ENCODE measurements at regions not wholly inside any gene's neighbourhood (a gene's known extent, or its start where the extent isn't known, plus 50 kb on each side); places are given as distances from the start of the nearest gene placed in this dataset.

DNA sequence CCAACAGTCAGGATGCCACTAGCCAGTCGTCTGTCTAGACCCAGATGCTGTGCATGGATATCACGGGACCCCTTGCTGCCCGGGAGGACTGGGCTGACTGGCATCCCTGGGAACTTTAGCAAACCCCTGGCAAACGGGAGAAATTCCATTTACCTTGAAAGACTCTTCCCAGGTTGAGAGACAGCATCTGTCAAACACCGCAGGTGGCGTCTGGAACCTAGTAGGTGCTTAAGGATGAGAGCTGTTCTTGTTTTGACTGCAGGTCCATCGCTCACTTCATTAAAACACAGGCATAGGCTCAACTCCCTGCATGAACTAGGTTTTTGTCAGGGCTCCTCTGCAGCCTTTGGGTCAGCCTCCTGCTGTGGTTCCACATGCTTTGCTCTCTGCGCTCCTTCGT, 546.3 kb downstream of the BCL11B start:
- no peak overlapping the region for H3K27ac ChIP-seq (ENCODE audit: low read length)
- no peak overlapping the region for H3K4me3 ChIP-seq (ENCODE audit: low read length)
- H3F3A ChIP-seq (ENCODE audit: insufficient read depth, low read length, poor library complexity, severe bottlenecking): no peaks in the 10 kb centered on the region
- H3K9me3 ChIP-seq (ENCODE audit: low read length): no peaks in the 10 kb centered on the region
- TF ChIP-seq POLR2AphosphoS5 (IDR thresholded peaks at IDR 0.05) (no peak), TAF1 (IDR thresholded peaks at IDR 0.05; ENCODE audit: low read depth) (no peak), RAD21 (conservative IDR thresholded peaks at IDR 0.05) (no peak), EZH2 (IDR thresholded peaks at IDR 0.05; ENCODE audit: borderline replicate concordance, insufficient read depth, low read length, poor library complexity, severe bottlenecking) (no peak), MXI1 (conservative IDR thresholded peaks at IDR 0.05; ENCODE audit: poor library complexity, severe bottlenecking) (no peak), SMC3 (conservative IDR thresholded peaks at IDR 0.05; ENCODE audit: poor library complexity) (no peak)
- TF ChIP-seq, protein P1, sequence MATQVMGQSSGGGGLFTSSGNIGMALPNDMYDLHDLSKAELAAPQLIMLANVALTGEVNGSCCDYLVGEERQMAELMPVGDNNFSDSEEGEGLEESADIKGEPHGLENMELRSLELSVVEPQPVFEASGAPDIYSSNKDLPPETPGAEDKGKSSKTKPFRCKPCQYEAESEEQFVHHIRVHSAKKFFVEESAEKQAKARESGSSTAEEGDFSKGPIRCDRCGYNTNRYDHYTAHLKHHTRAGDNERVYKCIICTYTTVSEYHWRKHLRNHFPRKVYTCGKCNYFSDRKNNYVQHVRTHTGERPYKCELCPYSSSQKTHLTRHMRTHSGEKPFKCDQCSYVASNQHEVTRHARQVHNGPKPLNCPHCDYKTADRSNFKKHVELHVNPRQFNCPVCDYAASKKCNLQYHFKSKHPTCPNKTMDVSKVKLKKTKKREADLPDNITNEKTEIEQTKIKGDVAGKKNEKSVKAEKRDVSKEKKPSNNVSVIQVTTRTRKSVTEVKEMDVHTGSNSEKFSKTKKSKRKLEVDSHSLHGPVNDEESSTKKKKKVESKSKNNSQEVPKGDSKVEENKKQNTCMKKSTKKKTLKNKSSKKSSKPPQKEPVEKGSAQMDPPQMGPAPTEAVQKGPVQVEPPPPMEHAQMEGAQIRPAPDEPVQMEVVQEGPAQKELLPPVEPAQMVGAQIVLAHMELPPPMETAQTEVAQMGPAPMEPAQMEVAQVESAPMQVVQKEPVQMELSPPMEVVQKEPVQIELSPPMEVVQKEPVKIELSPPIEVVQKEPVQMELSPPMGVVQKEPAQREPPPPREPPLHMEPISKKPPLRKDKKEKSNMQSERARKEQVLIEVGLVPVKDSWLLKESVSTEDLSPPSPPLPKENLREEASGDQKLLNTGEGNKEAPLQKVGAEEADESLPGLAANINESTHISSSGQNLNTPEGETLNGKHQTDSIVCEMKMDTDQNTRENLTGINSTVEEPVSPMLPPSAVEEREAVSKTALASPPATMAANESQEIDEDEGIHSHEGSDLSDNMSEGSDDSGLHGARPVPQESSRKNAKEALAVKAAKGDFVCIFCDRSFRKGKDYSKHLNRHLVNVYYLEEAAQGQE (IDR thresholded peaks at IDR 0.05; ENCODE audit: borderline replicate concordance): no peak
- no peaks in the 10 kb centered on the region for H3K79me2 ChIP-seq (replicated peaks; ENCODE audit: insufficient read depth, low read length)
- no peak overlapping the region for H3K4me2 ChIP-seq (ENCODE audit: low read length)
- no peak overlapping the region for H2AFZ ChIP-seq (ENCODE audit: low read depth, low read length)
- no peak overlapping the region for H3K9ac ChIP-seq (ENCODE audit: low read length)
- H3K36me3 ChIP-seq (ENCODE audit: insufficient read depth, low read length): no peaks in the 10 kb centered on the region
- no peaks in the 10 kb centered on the region for H4K20me1 ChIP-seq (ENCODE audit: insufficient read depth)
- no peaks in the 10 kb centered on the region for H3K9me2 ChIP-seq (ENCODE audit: insufficient read depth, low read length)
- no peaks in the 10 kb centered on the region for H3K27me3 ChIP-seq (ENCODE audit: insufficient read depth, low read depth, low read length)

DNA sequence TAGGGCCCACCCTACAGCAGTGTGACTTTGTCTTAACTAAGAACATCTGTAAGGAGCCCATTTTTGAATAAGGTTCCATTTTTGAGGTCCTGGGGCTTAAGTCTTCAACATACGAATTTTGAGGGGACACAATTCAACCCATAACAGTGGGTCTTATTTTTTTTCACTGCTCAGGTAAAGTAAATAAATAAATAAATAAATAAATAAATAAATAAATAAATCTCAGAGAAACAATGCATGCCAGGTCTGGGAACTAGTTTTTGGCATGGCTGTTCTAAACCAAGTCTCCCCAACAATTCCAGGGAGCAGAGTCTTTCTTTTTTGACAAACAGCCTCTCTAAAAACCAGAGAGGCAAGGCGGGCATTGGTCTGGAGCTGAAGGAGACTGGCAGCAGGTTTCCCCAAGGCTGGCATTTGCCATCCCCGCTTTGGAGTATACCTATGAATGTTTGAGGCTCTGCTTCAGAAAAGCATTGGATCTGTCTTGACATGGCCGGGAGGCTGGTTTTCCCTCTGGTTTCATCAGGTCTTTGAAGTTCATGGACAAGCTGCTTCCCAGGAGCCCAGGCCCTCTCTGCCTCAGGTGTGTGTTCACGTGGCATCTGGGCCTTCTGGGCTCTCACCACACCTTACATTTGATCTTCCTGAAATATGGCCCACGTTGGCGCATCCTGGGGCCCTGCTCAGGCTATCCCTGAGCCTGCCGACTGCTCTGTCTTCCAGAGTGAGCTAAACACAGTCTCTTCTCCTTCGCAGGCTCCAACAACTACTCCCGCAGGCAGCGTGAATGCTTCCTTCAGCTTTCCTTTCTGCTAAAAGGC, 545.2 kb downstream of the BCL11B start:
- no peaks in the 10 kb centered on the region for H3K27me3 ChIP-seq (ENCODE audit: insufficient read depth, low read depth, low read length)

DNA sequence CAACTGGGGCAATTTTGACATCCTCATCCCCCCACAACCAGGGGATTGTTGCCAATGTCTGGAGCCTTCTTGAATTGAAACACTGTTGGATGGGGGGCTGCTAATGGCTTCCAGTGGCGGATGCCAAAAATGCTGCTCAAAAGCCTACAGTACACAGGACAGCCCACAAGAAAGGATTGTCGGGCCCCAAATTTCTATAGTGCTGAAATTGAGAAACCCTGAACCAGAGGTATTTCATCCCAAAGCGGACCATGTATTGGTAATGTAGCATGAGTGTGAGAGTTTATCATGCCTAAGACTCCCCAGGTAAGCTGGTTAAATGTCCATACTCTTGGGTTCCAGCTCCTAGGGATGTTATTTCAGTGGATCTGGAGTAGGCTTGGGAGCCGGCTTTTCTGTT, 544.0 kb downstream of the BCL11B start:
- no peaks in the 10 kb centered on the region for H3K36me3 ChIP-seq (ENCODE audit: insufficient read depth, low read length)
- H4K20me1 ChIP-seq (ENCODE audit: insufficient read depth): no peaks in the 10 kb centered on the region
- no peak overlapping the region for H3K9ac ChIP-seq (ENCODE audit: low read length)
- no peaks in the 10 kb centered on the region for H3F3A ChIP-seq (ENCODE audit: insufficient read depth, low read length, poor library complexity, severe bottlenecking)
- no peaks in the 10 kb centered on the region for H3K9me3 ChIP-seq (ENCODE audit: low read length)
- H3K4me3 ChIP-seq (ENCODE audit: low read length): no peak overlapping the region
- no peaks in the 10 kb centered on the region for H3K79me2 ChIP-seq (replicated peaks; ENCODE audit: insufficient read depth, low read length)
- H3K9me2 ChIP-seq (ENCODE audit: insufficient read depth, low read length): no peaks in the 10 kb centered on the region
- H3K4me2 ChIP-seq (ENCODE audit: low read length): no peak overlapping the region
- no peaks in the 10 kb centered on the region for H3K27me3 ChIP-seq (ENCODE audit: insufficient read depth, low read depth, low read length)
- TF ChIP-seq EP300 (conservative IDR thresholded peaks at IDR 0.05; ENCODE audit: poor library complexity, severe bottlenecking) (no peak), EZH2 (IDR thresholded peaks at IDR 0.05; ENCODE audit: borderline replicate concordance, insufficient read depth, low read length, poor library complexity, severe bottlenecking) (no peak), POLR2AphosphoS5 (IDR thresholded peaks at IDR 0.05) (no peak), MXI1 (conservative IDR thresholded peaks at IDR 0.05; ENCODE audit: poor library complexity, severe bottlenecking) (no peak), TAF1 (IDR thresholded peaks at IDR 0.05; ENCODE audit: low read depth) (no peak), SMC3 (conservative IDR thresholded peaks at IDR 0.05; ENCODE audit: poor library complexity) (no peak), RAD21 (conservative IDR thresholded peaks at IDR 0.05) (no peak)
- TF ChIP-seq, protein P1 (IDR thresholded peaks at IDR 0.05; ENCODE audit: borderline replicate concordance): no peak
- TF ChIP-seq, protein P2, sequence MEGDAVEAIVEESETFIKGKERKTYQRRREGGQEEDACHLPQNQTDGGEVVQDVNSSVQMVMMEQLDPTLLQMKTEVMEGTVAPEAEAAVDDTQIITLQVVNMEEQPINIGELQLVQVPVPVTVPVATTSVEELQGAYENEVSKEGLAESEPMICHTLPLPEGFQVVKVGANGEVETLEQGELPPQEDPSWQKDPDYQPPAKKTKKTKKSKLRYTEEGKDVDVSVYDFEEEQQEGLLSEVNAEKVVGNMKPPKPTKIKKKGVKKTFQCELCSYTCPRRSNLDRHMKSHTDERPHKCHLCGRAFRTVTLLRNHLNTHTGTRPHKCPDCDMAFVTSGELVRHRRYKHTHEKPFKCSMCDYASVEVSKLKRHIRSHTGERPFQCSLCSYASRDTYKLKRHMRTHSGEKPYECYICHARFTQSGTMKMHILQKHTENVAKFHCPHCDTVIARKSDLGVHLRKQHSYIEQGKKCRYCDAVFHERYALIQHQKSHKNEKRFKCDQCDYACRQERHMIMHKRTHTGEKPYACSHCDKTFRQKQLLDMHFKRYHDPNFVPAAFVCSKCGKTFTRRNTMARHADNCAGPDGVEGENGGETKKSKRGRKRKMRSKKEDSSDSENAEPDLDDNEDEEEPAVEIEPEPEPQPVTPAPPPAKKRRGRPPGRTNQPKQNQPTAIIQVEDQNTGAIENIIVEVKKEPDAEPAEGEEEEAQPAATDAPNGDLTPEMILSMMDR (IDR thresholded peaks at IDR 0.05; ENCODE audit: poor library complexity, severe bottlenecking): no peak
- H2AFZ ChIP-seq (ENCODE audit: low read depth, low read length): no peak overlapping the region
- H3K27ac ChIP-seq (ENCODE audit: low read length): no peak overlapping the region

More for the DNA sequence above, 545.2 kb downstream of the BCL11B start:
- no peaks in the 10 kb centered on the region for H3K36me3 ChIP-seq (ENCODE audit: insufficient read depth, low read length)
- H3K9me2 ChIP-seq (ENCODE audit: insufficient read depth, low read length): no peaks in the 10 kb centered on the region
- no peak overlapping the region for H3K4me2 ChIP-seq (ENCODE audit: low read length)
- no peak overlapping the region for H3K27ac ChIP-seq (ENCODE audit: low read length)
- no peak overlapping the region for H2AFZ ChIP-seq (ENCODE audit: low read depth, low read length)
- no peaks in the 10 kb centered on the region for H3F3A ChIP-seq (ENCODE audit: insufficient read depth, low read length, poor library complexity, severe bottlenecking)
- no peaks in the 10 kb centered on the region for H3K9me3 ChIP-seq (ENCODE audit: low read length)
- no peaks in the 10 kb centered on the region for H3K79me2 ChIP-seq (replicated peaks; ENCODE audit: insufficient read depth, low read length)
- H4K20me1 ChIP-seq (ENCODE audit: insufficient read depth): no peaks in the 10 kb centered on the region
- no peak for TF ChIP-seq SMC3 (conservative IDR thresholded peaks at IDR 0.05; ENCODE audit: poor library complexity)
- no peak overlapping the region for H3K9ac ChIP-seq (ENCODE audit: low read length)
- H3K4me3 ChIP-seq (ENCODE audit: low read length): no peak overlapping the region

All from neural cell (in vitro differentiated cells).